ENCODE measurements at regions not wholly inside any gene's neighbourhood (a gene's known extent, or its start where the extent isn't known, plus 50 kb on each side); places are given as distances from the start of the nearest gene placed in this dataset.

DNA sequence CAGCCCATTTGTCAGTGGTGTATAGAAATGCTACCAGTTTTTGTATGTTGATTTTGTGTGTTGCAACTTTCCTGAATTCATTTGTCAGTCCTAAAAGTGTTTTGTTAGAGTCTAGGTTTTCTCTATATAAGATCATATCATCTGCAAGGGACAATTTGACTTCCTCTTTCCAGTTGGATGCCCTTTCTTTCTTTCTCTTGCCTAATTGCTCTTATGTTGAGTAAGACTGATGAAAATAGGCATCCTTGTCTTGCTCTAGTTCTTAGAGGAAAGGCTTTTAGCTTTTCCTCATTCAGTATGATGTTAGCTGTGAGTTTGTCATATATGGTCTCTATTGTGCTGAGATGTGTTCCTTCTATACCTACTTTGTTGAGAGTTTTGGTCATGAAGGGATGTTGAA, 161.7 kb upstream of the TPK1 start:
- POLR2A ChIA-PET (ENCODE audit: partially characterized antibody): no interaction called here
- Histone ChIP-seq H4K20me1 (replicated peaks in 1 of 2; ENCODE audit: control insufficient read depth in 1 of 2, insufficient read depth in 2 of 2, low read length in 2 of 2) (no peaks in the 10 kb centered on the region), H4K8ac (ENCODE audit: extremely low read depth, insufficient read depth, low read length) (no peak overlapping the region), H2BK5ac (ENCODE audit: low read depth, low read length) (no peak overlapping the region), H3K36me3 (ENCODE audit: control insufficient read depth in 2 of 4, insufficient read depth in 4 of 4, low read length in 3 of 4) (no peaks in the 10 kb centered on the region), H3K56ac (replicated peaks; ENCODE audit: insufficient read length, low read depth, low read length) (no peak overlapping the region), H3K79me1 (ENCODE audit: low read depth, low read length) (no peaks in the 10 kb centered on the region), H3K23me2 (ENCODE audit: low read depth, low read length) (no peaks in the 10 kb centered on the region), H2BK120ac (replicated peaks; ENCODE audit: low read depth, low read length) (no peak overlapping the region), H3K14ac (ENCODE audit: insufficient read length) (no peak overlapping the region), H3K9me3 (ENCODE audit: insufficient read depth in 2 of 2, low read depth in 1 of 2, low read length in 1 of 2) (peaks cover 5 to 15% of the 10 kb centered on the region in 2 experiments; a peak in 2 of 4 replicates), H2AFZ (ENCODE audit: low read length) (no peak overlapping the region), H2BK12ac (ENCODE audit: low read depth, low read length) (no peak overlapping the region), H2BK15ac (ENCODE audit: low read length) (no peak overlapping the region), H2BK20ac (ENCODE audit: low read length) (no peak overlapping the region), H3K23ac (ENCODE audit: insufficient read length) (no peak overlapping the region), H4K91ac (replicated peaks; ENCODE audit: insufficient read length, low read length) (no peak overlapping the region), H3K4ac (replicated peaks; ENCODE audit: insufficient read length, low read depth, low read length) (no peak overlapping the region), H3K18ac (ENCODE audit: extremely low read depth, low read length) (no peak overlapping the region), H3K4me2 (ENCODE audit: insufficient read depth in 1 of 2, low read depth in 2 of 2, low read length in 2 of 2) (no peak overlapping the region), H2AK5ac (ENCODE audit: low read depth, low read length) (no peak overlapping the region), H3K9ac (replicated peaks in 1 of 4; ENCODE audit: extremely low read depth in 1 of 4, low read depth in 3 of 4, low read length in 3 of 4) (no peak overlapping the region), H3K27me3 (replicated peaks in 1 of 4; ENCODE audit: control insufficient read depth in 3 of 4, extremely low read depth in 1 of 4, insufficient read depth in 3 of 4, low read length in 3 of 4) (no peaks in the 10 kb centered on the region), H3K4me3 (ENCODE audit: extremely low read depth in 1 of 4, insufficient read depth in 2 of 4, low read depth in 3 of 4, low read length in 4 of 4) (no peak overlapping the region), H3K27ac (ENCODE audit: low read depth, low read length) (no peak overlapping the region), H3K4me1 (replicated peaks in 1 of 4; ENCODE audit: control insufficient read depth in 3 of 4, insufficient read depth in 4 of 4, low read length in 3 of 4) (no peaks in the 10 kb centered on the region), H3K79me2 (ENCODE audit: control insufficient read depth in 1 of 2, insufficient read depth in 2 of 2, low read length in 2 of 2) (no peaks in the 10 kb centered on the region), H4K5ac (ENCODE audit: insufficient read length, low read depth, low read length) (no peak overlapping the region)
- TF ChIP-seq POU5F1 (IDR thresholded peaks at IDR 0.05; ENCODE audit: low read depth, low read length) (no peak), EZH2 (IDR thresholded peaks at IDR 0.05; ENCODE audit: low read depth, low read length, severe bottlenecking) (no peak), RBBP5 (IDR thresholded peaks at IDR 0.05; ENCODE audit: borderline replicate concordance, low read depth, low read length) (no peak), GABPA (IDR thresholded peaks at IDR 0.05; ENCODE audit: borderline replicate concordance, insufficient read depth, low read length) (no peak)
- FAIRE-seq: no peak
- DNase-seq (ENCODE audit: low read depth in 1 of 2, low spot score in 2 of 2): no peak
- CTCF ChIA-PET (ENCODE audit: partially characterized antibody): no interaction called here
